Progenitor cell of endocrine pancreas (in vitro differentiated cells): ENCODE measurements at regions not wholly inside any gene's neighbourhood (a gene's known extent, or its start where the extent isn't known, plus 50 kb on each side); places are given as distances from the start of the nearest gene placed in this dataset.

Experiments
- DNase-seq: peaks from one replicate; pipeline ENCODE4 v3.0.0; 2021; ENCODE audit warnings: low spot score; ENCODE audit not compliant: unreplicated experiment
- H3K27ac Mint-ChIP-seq: 2 replicates; pipeline ENCODE4 v1.8.0; 2021; ENCODE audit warnings: mild to moderate bottlenecking, moderate library complexity, mixed read lengths
- H3K27me3 Mint-ChIP-seq: 2 replicates; pipeline ENCODE4 v1.8.0; 2021; ENCODE audit warnings: mixed read lengths
- H3K36me3 Mint-ChIP-seq: 2 replicates; pipeline ENCODE4 v1.8.0; 2022; ENCODE audit warnings: mixed read lengths; ENCODE audit not compliant: insufficient read depth
- H3K4me1 Mint-ChIP-seq: 2 replicates; pipeline ENCODE4 v1.8.0; 2021; ENCODE audit warnings: low read depth, mixed read lengths
- H3K4me3 Mint-ChIP-seq: 2 replicates; pipeline ENCODE4 v1.8.0; 2021; ENCODE audit warnings: low read depth, mild to moderate bottlenecking, moderate library complexity, mixed read lengths
- H3K9me3 Mint-ChIP-seq: 2 replicates; pipeline ENCODE4 v1.8.0; 2021; ENCODE audit warnings: low read depth, mixed read lengths
- TF ChIP-seq, protein P1 (sequence below): fragments of 200-600 bp; sonication (generic); IDR thresholded peaks from one replicate; pipeline ENCODE4 v1.5.0; 2021; ENCODE audit warnings: antibody characterized with exemption, mild to moderate bottlenecking; ENCODE audit not compliant: unreplicated experiment

DNA sequence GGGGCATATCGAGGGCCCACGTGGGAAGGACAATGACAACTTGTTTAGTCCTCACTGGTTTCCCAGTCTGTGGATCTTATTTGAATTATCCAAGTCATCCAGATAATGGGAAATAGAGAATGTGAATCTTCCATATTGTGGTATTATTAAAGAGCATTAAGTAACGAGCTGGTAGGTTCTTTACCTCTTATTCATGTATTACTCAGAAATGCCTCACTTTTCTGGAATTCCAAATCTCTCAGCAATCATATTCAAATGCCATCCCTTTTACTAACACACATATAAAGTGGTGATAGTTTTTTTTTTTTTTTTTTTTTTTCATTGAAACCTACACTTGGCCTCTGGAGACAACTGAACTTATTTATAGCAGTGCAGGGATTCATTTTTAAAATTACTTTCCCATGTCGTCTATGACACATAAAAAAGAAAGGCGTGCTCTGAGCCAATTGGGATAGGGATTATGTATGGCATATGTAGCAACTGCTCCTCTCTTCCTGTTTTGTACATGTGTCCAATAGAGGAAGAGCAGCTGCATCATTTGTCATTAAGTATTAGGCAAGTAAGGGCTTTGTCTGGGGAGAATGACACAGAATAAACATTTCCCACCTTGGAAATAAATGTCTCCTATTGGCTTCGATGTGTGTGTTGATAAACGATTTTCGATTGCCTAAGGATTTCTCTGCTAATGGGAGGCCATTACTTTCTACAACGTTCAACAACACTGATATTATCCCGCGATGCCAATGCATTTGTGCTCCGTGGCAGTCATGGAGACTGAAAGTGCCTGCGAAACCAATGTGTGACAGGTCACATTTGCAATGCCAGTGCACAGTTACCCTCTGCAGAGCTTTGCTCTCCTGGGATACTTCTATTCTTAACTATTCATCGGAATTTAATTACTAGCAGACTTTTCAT, 78.6 kb upstream of the IFNG-AS1 start:
- peaks cover 8% of the 10 kb centered on the region for H3K4me1 Mint-ChIP-seq
- TF ChIP-seq, protein P1, sequence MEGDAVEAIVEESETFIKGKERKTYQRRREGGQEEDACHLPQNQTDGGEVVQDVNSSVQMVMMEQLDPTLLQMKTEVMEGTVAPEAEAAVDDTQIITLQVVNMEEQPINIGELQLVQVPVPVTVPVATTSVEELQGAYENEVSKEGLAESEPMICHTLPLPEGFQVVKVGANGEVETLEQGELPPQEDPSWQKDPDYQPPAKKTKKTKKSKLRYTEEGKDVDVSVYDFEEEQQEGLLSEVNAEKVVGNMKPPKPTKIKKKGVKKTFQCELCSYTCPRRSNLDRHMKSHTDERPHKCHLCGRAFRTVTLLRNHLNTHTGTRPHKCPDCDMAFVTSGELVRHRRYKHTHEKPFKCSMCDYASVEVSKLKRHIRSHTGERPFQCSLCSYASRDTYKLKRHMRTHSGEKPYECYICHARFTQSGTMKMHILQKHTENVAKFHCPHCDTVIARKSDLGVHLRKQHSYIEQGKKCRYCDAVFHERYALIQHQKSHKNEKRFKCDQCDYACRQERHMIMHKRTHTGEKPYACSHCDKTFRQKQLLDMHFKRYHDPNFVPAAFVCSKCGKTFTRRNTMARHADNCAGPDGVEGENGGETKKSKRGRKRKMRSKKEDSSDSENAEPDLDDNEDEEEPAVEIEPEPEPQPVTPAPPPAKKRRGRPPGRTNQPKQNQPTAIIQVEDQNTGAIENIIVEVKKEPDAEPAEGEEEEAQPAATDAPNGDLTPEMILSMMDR = no peak
- no peak overlapping the region for H3K4me3 Mint-ChIP-seq
- no peak overlapping the region for H3K27ac Mint-ChIP-seq
- H3K9me3 Mint-ChIP-seq = peaks cover 7% of the 10 kb centered on the region
- H3K27me3 Mint-ChIP-seq = no peaks in the 10 kb centered on the region
- DNase-seq = no peak
- H3K36me3 Mint-ChIP-seq = no peaks in the 10 kb centered on the region

DNA sequence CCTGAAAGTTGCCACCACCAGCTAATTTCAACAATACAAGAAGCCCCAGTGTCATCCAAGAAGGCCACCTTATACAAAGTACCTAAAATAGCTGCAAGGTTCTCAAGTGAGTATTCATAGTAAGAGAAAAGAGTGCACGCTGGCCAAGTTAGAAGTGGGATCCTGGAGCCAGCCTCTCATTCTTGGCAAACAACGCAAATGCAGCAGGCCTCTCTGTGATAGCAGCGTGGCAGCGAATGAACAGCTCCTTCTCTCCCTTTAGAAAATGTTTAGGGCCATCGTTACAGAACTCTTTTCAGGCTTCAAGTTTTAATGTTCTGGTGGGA, 78.0 kb upstream of the IFNG-AS1 start:
- no peaks in the 10 kb centered on the region for H3K36me3 Mint-ChIP-seq
- no peak overlapping the region for H3K27ac Mint-ChIP-seq
- peaks cover 8% of the 10 kb centered on the region for H3K4me1 Mint-ChIP-seq
- TF ChIP-seq, protein P1 = no peak
- DNase-seq = no peak
- peaks cover 7% of the 10 kb centered on the region for H3K9me3 Mint-ChIP-seq
- no peaks in the 10 kb centered on the region for H3K27me3 Mint-ChIP-seq
- no peak overlapping the region for H3K4me3 Mint-ChIP-seq

DNA sequence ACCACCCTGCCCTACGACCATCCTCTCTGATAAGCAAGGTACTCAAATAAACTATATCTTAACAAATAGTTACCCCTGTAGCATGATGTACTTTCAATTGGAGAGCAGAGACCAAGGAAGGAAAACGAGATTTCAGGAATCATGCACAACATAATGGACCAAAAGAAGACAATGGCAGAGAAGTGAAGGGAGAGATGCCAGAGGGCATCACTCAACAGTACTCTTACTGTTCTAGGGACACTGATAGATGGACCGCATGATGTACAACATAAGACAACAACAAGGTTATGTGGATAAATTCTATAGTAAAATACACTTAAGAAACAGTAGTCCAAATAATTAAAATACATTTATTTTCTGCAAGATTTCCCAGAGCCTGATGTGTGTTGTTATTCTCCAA, 77.5 kb upstream of the IFNG-AS1 start:
- Mint-ChIP-seq H3K4me1 (peaks cover 8% of the 10 kb centered on the region), H3K9me3 (peaks cover 7% of the 10 kb centered on the region), H3K4me3 (no peak overlapping the region), H3K36me3 (no peaks in the 10 kb centered on the region), H3K27ac (no peak overlapping the region), H3K27me3 (peaks cover 2% of the 10 kb centered on the region)
- TF ChIP-seq, protein P1 = no peak
- DNase-seq = no peak

DNA sequence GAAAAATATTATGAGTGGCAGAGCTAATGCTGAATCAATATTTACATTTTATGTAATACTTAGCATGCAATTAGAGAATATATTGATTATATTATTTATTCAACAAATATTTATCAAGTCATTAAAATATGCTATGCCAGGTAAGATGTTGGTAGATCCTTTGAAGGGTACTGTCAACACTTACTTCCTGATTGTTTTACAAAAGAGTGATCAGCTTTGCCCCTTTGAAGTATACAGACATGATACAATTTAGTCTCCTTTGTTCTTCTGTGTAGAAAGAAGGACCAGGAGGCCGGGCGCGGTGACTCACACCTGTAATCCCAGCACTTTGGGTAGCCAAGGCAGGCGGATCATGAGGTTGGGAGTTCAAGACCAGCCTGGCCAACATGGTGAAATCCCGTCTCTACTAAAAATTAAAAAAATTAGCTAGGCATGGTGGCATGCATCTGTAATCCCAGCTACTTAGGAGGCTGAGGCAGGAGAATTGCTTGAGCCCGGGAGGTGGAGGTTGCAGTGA, 73.9 kb upstream of the IFNG-AS1 start:
- no peak for DNase-seq
- no peaks in the 10 kb centered on the region for H3K9me3 Mint-ChIP-seq

DNA sequence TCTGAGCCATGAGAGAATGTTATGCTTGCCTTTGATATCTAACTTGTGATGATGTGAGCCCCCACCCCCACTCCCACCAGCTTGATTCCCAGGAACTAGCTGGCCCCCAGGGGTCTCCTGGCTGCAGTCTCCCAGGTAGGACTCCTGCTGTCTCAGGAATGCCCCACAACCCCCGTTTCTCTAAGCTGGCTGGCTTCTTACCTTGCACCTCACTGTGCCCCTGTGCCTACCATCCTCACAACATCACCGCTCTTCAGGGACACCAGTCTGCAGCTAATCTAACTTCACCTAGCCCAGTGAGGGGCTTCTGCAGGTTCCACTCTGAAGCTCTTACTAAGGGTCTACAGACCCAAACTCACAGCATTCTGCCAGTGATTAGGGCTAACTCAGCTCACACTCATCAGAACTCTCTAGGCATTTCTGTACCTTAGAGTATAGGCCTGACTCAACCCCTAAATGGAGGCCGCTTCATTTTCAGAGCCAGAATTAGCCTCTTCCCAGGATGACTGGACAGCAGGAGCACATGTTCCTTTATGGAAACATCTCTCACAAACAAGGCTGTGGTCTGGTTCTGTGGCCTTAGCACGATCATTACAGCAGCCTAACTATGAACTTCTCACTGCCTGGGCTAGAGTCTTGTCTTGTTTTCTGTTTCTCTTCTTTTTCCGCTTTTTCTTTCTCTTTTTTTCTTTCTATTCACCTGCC, 72.8 kb upstream of the IFNG-AS1 start:
- peaks cover 21% of the 10 kb centered on the region for H3K4me1 Mint-ChIP-seq
- H3K36me3 Mint-ChIP-seq = no peaks in the 10 kb centered on the region
- no peak overlapping the region for H3K4me3 Mint-ChIP-seq
- H3K27ac Mint-ChIP-seq = no peak overlapping the region
- H3K27me3 Mint-ChIP-seq = peaks cover 7% of the 10 kb centered on the region
- DNase-seq = no peak
- no peaks in the 10 kb centered on the region for H3K9me3 Mint-ChIP-seq
- TF ChIP-seq, protein P1 = no peak

More for the DNA sequence above, 73.9 kb upstream of the IFNG-AS1 start:
- Mint-ChIP-seq H3K27me3 (peaks cover 7% of the 10 kb centered on the region), H3K27ac (no peak overlapping the region), H3K36me3 (no peaks in the 10 kb centered on the region), H3K4me3 (no peak overlapping the region), H3K4me1 (peaks cover 11% of the 10 kb centered on the region)
- TF ChIP-seq, protein P1 = no peak
